Activated CD8-positive, alpha-beta memory T cell treated with anti-CD3 and anti-CD28 coated beads for 4 hours (primary cell): ENCODE measurements at regions not wholly inside any gene's neighbourhood (a gene's known extent, or its start where the extent isn't known, plus 50 kb on each side); places are given as distances from the start of the nearest gene placed in this dataset.
A peak's percentile ranks its signal among the peaks of the same experiment; 100 is the strongest.

Experiments
- DNase-seq, 2 donors: peaks; one replicate each; pipeline ENCODE4 v3.0.0-alpha.2; 2020; ENCODE audit warnings: low read depth in 2 of 2

- DNase-seq = no peak
Observed at GRCh38 chr15:66945842-66946241, 119.6 kb upstream of the SMAD3 start.

- peak; percentile 47 to 53 for DNase-seq
Observed at GRCh38 chr15:66946578-66947164, 118.7 kb upstream of the SMAD3 start.

DNA sequence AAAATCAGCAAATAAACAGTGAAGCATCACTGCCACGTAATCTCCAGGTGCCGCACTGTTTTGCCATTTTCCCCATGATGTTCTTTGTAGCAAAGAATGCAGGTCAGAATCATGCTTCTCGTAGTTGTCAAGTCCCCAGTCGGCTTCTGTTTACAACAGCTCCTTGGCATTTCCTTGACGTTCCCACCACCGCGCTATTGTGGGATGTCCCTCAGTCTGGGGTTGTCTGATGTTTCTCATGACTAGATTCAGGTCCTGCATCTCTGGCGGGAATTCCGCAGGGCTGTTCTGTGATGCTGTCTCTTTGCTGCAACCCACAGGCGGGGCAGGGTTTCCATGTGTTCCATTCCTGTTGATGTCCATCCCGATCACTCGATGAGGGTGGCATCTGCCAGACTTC is 117.9 kb upstream of the SMAD3 start:
- no peak for DNase-seq

- DNase-seq = no peak
Observed at GRCh38 chr15:66948294-66948693, 117.1 kb upstream of the SMAD3 start.

- no peak for DNase-seq
Observed at GRCh38 chr15:66950114-66950513, 115.3 kb upstream of the SMAD3 start.

GRCh38 chr15:66951531-66952320 is 113.7 kb upstream of the SMAD3 start:
- no peak for DNase-seq

DNA sequence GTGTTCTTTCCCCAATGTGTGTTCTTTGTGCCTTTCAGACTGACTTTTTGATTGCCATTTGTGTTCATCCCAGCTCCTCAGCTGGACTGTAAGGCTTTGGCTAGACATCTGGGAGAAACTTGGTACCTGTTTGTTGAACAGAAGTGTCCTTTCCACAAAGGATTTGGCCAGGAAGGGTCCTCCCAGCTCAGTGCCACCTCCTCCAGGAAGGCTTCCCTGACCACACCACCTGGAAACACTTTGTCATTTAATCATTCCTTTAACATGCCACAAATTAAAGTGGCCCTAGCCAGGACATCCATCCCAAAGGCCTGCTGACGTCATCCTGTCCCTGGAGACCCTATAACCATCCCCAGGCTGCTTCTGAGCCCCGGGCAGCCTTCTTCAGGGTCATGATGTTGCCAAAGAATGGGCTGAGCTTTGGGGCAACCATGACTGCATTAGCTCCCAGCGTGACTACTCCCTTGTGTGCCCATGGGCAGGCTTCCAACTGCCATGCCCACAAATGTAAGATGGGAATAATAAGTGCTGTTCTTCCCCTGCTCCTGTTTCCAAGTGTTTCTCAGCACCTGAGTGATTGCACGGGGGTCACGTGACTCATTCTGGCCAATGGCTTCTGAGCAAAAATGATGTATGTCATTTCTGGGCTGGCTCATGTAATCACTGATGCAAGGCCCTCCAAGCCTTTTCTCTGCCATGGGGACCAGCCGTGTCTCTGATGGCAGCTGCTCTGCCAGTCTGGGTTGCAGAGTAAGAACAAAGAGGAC is 112.5 kb upstream of the SMAD3 start:
- no peak for DNase-seq

GRCh38 chr15:66953523-66954229 is 111.7 kb upstream of the SMAD3 start:
- no peak for DNase-seq

DNA sequence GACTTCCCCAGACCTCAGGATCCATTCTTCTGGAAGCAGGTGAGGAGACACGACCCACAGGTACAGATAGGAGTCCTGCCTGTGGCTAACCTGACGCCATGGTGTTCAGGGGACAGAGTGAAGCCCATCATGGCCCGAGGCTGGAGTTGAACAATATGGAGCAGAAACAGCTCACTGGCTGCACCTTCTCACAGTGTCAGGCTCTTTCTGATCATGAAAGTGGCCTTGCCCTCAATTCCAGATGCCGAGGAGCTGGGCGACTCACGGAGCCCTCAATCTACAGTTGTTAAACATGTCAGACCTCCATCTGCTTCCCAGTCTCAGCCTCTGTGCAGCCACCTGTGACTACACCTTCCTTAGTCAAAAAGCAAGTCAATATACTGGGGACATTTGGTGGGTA is 110.8 kb upstream of the SMAD3 start:
- DNase-seq = no peak

GRCh38 chr15:66955001-66955516 is 110.3 kb upstream of the SMAD3 start:
- DNase-seq = no peak

GRCh38 chr15:66955871-66956585 is 109.4 kb upstream of the SMAD3 start:
- DNase-seq = no peak

GRCh38 chr15:66956672-66957430 is 108.6 kb upstream of the SMAD3 start:
- DNase-seq = no peak

GRCh38 chr15:66957431-66957720 is 108.0 kb upstream of the SMAD3 start:
- DNase-seq = no peak

GRCh38 chr15:66959066-66959465 is 106.3 kb upstream of the SMAD3 start:
- no peak for DNase-seq

- DNase-seq = no peak
Observed at GRCh38 chr15:66959875-66960274, 105.5 kb upstream of the SMAD3 start.

DNA sequence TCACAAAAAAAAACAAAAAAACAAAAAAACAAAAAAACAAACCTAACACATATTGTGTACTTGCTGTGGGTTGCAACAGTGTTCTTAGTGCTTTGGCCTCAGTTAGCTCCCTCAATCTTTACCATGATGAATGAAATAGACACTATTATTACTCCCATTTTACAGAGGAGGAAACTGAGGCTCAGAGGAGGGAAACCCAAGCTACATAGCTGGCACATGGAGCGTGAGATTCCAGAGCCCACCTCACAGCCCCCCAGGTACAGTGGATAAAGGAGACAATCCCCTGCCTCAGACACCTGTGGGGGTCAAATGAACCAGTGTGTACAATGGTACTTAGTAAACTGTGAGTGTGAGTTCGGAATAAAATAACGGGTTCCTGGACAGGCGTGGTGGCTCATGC is 104.9 kb upstream of the SMAD3 start:
- no peak for DNase-seq

DNA sequence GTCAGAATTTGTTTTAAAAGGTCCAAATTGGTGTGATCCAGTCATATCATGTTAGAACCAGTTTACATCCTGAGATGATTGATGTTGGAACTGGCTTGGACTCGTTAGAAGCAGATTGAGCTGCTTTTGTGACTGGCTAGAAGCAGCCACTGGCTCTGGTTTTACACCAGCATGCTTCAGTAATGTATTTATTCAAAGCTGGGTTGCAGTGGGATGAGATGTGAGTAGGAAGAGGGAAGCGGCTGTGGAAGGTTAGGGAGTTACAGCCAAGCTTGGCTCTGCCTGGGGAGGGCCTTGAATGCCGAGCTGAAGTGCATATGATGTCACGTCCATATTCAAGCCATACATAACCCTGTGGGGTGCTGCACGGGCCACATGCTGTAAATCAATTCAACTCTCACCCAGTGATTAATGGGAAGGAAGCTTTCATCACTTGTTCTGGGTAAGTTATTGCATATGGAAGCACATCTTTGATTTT is 104.0 kb upstream of the SMAD3 start:
- DNase-seq = no peak

DNA sequence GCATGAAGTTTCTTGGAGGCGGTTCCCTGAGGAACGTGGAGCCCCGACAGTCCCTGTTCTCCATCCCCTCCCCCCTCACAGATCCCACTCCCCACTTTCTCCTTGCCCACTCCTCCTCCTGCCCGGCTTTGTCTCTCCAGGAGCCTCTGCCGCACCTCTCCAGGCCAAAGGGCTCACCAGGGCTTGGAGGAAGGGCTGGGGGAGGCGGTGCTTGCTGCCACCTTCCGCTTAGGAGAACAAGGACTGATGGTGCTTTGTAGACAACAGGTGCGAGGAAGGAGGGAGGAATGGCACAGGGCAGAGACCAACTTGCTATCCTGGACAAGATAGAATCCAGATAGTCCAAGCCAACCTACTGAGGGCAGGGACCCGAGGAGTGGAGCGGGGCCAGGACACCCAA is 103.5 kb upstream of the SMAD3 start:
- no peak for DNase-seq

DNA sequence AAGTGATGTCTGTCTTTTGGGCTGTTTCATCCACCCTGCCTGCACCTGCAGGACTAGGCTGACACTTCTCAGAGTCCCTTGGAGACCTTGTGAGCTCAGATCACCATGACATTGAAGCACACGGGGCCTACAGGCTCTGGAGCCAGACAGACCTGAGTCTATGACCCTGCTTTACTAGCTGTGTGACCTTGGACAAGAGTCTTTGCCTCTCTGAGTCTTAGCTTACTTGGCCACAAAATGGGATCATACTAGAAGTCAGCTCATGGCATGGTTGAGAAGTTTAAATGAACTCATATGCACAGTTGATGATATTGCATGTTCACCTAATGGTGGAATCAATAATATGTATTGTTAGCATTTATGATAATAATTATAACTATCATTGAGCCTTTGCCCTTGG is 102.9 kb upstream of the SMAD3 start:
- no peak for DNase-seq

GRCh38 chr15:66963084-66963483 is 102.3 kb upstream of the SMAD3 start:
- DNase-seq = no peak

- DNase-seq = no peak
Observed at GRCh38 chr15:66963710-66964109, 101.7 kb upstream of the SMAD3 start.
